Tibial nerve (tissue), 4 donors: ENCODE measurements at regions not wholly inside any gene's neighbourhood (a gene's known extent, or its start where the extent isn't known, plus 50 kb on each side); places are given as distances from the start of the nearest gene placed in this dataset.

Experiments used
- DNase-seq, 2 donors: peaks; one replicate each; pipeline ENCODE4 v3.0.0-alpha.2; 2019; ENCODE audit warnings: low spot score in 2 of 2
- H3K27ac ChIP-seq, 4 donors: fragments of 200-600 bp; sonication (generic) in 3 of 4; one replicate each; pipeline ENCODE4 v1.5.1; 2017 to 2019; ENCODE audit warnings: mild to moderate bottlenecking in 1 of 4
- H3K27me3 ChIP-seq, 2 donors: fragments of 200-600 bp; sonication (generic) in 1 of 2; one replicate each; pipeline versions ENCODE4 v1.5.1 to v1.6.0; 2017 to 2019
- H3K36me3 ChIP-seq, 3 donors: fragments of 200-600 bp; sonication (generic); one replicate each; pipeline ENCODE4 v1.5.1; 2018 to 2019
- H3K4me1 ChIP-seq, 4 donors: fragments of 200-600 bp; sonication (generic) in 3 of 4; one replicate each; pipeline ENCODE4 v1.5.1; 2017 to 2019
- H3K4me3 ChIP-seq, 4 donors: fragments of 200-600 bp; sonication (generic) in 3 of 4; one replicate each; pipeline ENCODE4 v1.5.1; 2017 to 2019; ENCODE audit warnings: mild to moderate bottlenecking in 1 of 4, moderate library complexity in 1 of 4
- H3K9me3 ChIP-seq, 4 donors: fragments of 200-600 bp; sonication (generic) in 3 of 4; one replicate each; pipeline ENCODE4 v1.5.1; 2017 to 2019
- CTCF ChIP-seq, 5 experiments: fragments of 200-600 bp in 3 of 5; fragments of 450-650 bp in 2 of 5; sonication (generic) in 3 of 5; IDR thresholded peaks; one replicate each; pipeline ENCODE4 v1.5.1; 2016 to 2019; ENCODE audit warnings: antibody characterized with exemption in 5 of 5, mild to moderate bottlenecking in 3 of 5, moderate library complexity in 2 of 5
- EP300 ChIP-seq, 2 donors: sonication (generic); formaldehyde crosslinking; IDR thresholded peaks; one replicate each; pipeline ENCODE4 v1.6.1; 2017; ENCODE audit warnings: antibody characterized with exemption in 2 of 2, mild to moderate bottlenecking in 1 of 2
- POLR2A ChIP-seq, 2 donors: fragments of 450-650 bp; IDR thresholded peaks; one replicate each; pipeline ENCODE4 v1.6.1; 2017; ENCODE audit warnings: antibody characterized with exemption in 2 of 2, mild to moderate bottlenecking in 2 of 2, moderate library complexity in 2 of 2
- WGBS, 2 donors: methylation state at CpG; one replicate each; pipeline ENCODE4 v1.1.5; 2018; 5-methylcytosine and 5-hydroxymethylcytosine counted together

- H3K4me3 ChIP-seq, result no peak overlapping the region
- H3K36me3 ChIP-seq, result no peaks in the 10 kb centered on the region
- TF ChIP-seq POLR2A (IDR thresholded peaks at IDR 0.05), result no peak
- TF ChIP-seq EP300 (IDR thresholded peaks at IDR 0.05), result no peak
- TF ChIP-seq CTCF (IDR thresholded peaks at IDR 0.05), result no peak
- H3K27ac ChIP-seq, result no peak overlapping the region
- 50 to 93% methylated on average over 2 of the region's 2 CpGs for WGBS, 2 donors
- no peaks in the 10 kb centered on the region for H3K4me1 ChIP-seq
- H3K9me3 ChIP-seq, result no peaks in the 10 kb centered on the region
- H3K27me3 ChIP-seq, result no peaks in the 10 kb centered on the region
- no peak for DNase-seq
Measured at GRCh38 chr9:105047742-105048041, 119.7 kb upstream of the ABCA1 start.

GRCh38 chr9:105048331-105048730 lies 120.4 kb upstream of the ABCA1 start:
- Histone ChIP-seq H3K27me3 (no peaks in the 10 kb centered on the region), H3K27ac (no peak overlapping the region), H3K9me3 (no peaks in the 10 kb centered on the region), H3K36me3 (no peaks in the 10 kb centered on the region), H3K4me3 (no peak overlapping the region), H3K4me1 (no peaks in the 10 kb centered on the region)
- 44 to 90% methylated on average over 2 of the region's 2 CpGs for WGBS, 2 donors
- no peak for DNase-seq
- no peak for TF ChIP-seq EP300 (IDR thresholded peaks at IDR 0.05)
- TF ChIP-seq POLR2A (IDR thresholded peaks at IDR 0.05), result no peak
- no peak for TF ChIP-seq CTCF (IDR thresholded peaks at IDR 0.05)

GRCh38 chr9:105050296-105050695 lies 122.3 kb upstream of the ABCA1 start:
- Histone ChIP-seq H3K27me3 (no peaks in the 10 kb centered on the region), H3K4me3 (no peak overlapping the region), H3K4me1 (no peaks in the 10 kb centered on the region), H3K9me3 (no peaks in the 10 kb centered on the region), H3K36me3 (no peaks in the 10 kb centered on the region), H3K27ac (no peak overlapping the region)
- TF ChIP-seq CTCF (IDR thresholded peaks at IDR 0.05) (no peak), POLR2A (IDR thresholded peaks at IDR 0.05) (no peak), EP300 (IDR thresholded peaks at IDR 0.05) (no peak)
- no peak for DNase-seq
- WGBS, 2 donors, result 67 to 96% methylated on average over 3 of the region's 3 CpGs

- H3K27ac ChIP-seq, result no peak overlapping the region
- TF ChIP-seq EP300 (IDR thresholded peaks at IDR 0.05) (no peak), CTCF (IDR thresholded peaks at IDR 0.05) (no peak), POLR2A (IDR thresholded peaks at IDR 0.05) (no peak)
- no peak for DNase-seq
- H3K4me1 ChIP-seq, result no peaks in the 10 kb centered on the region
- H3K9me3 ChIP-seq, result no peaks in the 10 kb centered on the region
- H3K36me3 ChIP-seq, result no peaks in the 10 kb centered on the region
- H3K4me3 ChIP-seq, result no peak overlapping the region
- H3K27me3 ChIP-seq, result no peaks in the 10 kb centered on the region
- 77 to 87% methylated on average over 8 of the region's 8 CpGs for WGBS, 2 donors
Measured at GRCh38 chr9:105051897-105052296, 123.9 kb upstream of the ABCA1 start.

- Histone ChIP-seq H3K27me3 (no peaks in the 10 kb centered on the region), H3K9me3 (no peaks in the 10 kb centered on the region), H3K4me3 (no peak overlapping the region), H3K36me3 (no peaks in the 10 kb centered on the region), H3K4me1 (no peaks in the 10 kb centered on the region), H3K27ac (no peak overlapping the region)
- TF ChIP-seq EP300 (IDR thresholded peaks at IDR 0.05) (no peak), POLR2A (IDR thresholded peaks at IDR 0.05) (no peak), CTCF (IDR thresholded peaks at IDR 0.05) (no peak)
- no peak for DNase-seq
- WGBS, 2 donors, result 70 to 81% methylated on average over 8 of the region's 8 CpGs
Measured at GRCh38 chr9:105052346-105052745, 124.4 kb upstream of the ABCA1 start.
